Neural crest cell (in vitro differentiated cells): ENCODE measurements at regions not wholly inside any gene's neighbourhood (a gene's known extent, or its start where the extent isn't known, plus 50 kb on each side); places are given as distances from the start of the nearest gene placed in this dataset.

Experiments
- DNase-seq: peaks from one replicate; pipeline ENCODE4 v3.0.0; 2021; ENCODE audit warnings: low read depth, mixed read lengths, low spot score
- H3K27ac Mint-ChIP-seq: one replicate; pipeline ENCODE4 v1.8.0; 2021; ENCODE audit warnings: mild to moderate bottlenecking, mixed read lengths; ENCODE audit not compliant: unreplicated experiment
- H3K27me3 Mint-ChIP-seq: 2 replicates; pipeline ENCODE4 v1.8.0; 2021; ENCODE audit warnings: low read depth, mild to moderate bottlenecking, mixed read lengths
- H3K36me3 Mint-ChIP-seq: 2 replicates; pipeline ENCODE4 v1.8.0; 2021; ENCODE audit warnings: low read depth, mild to moderate bottlenecking, mixed read lengths
- H3K4me1 Mint-ChIP-seq: 2 replicates; pipeline ENCODE4 v1.8.0; 2021; ENCODE audit warnings: mixed read lengths
- H3K4me3 Mint-ChIP-seq: one replicate; pipeline ENCODE4 v1.8.0; 2021; ENCODE audit warnings: mild to moderate bottlenecking, mixed read lengths
- H3K9me3 Mint-ChIP-seq: 2 replicates; pipeline ENCODE4 v1.8.0; 2021; ENCODE audit warnings: mixed read lengths
- TF ChIP-seq, protein P1 (sequence below): fragments of 200-600 bp; sonication (generic); conservative IDR thresholded peaks from 2 replicates; pipeline ENCODE4 v1.5.0; 2021; ENCODE audit warnings: antibody characterized with exemption, mild to moderate bottlenecking

DNA sequence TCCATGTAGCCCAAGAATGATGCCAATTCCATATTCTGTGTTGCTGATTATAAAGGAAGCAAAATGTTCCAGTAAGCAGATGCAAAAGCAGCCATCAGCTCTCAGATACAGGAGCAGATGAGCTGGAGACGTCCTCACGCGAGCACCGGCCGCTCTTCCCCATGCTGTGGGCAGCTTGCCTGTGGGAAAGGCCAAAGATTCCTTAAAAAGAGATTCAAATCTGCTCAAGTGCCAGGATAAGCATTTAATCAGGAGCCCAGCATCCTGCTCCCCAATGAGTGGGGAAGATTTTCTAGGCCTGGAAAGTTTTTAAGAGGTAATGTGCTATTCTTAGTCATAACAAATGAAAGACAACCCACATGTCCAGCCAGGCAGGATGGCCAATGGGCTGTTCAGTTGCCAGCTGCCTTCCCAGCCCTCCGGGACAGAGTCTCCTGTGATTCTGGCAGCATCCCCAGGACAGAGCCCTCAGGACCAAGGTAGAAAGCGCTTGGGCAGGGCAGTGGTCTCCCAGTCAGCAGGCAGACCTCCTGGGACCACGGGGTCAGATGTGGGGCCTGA, 108.2 kb upstream of the TMPRSS2 start:
- no peak for DNase-seq
- Mint-ChIP-seq H3K27ac (no peak overlapping the region), H3K36me3 (no peaks in the 10 kb centered on the region), H3K9me3 (no peaks in the 10 kb centered on the region), H3K4me3 (no peak overlapping the region), H3K4me1 (peaks cover 13% of the 10 kb centered on the region), H3K27me3 (peaks cover 12% of the 10 kb centered on the region)
- TF ChIP-seq, protein P1, sequence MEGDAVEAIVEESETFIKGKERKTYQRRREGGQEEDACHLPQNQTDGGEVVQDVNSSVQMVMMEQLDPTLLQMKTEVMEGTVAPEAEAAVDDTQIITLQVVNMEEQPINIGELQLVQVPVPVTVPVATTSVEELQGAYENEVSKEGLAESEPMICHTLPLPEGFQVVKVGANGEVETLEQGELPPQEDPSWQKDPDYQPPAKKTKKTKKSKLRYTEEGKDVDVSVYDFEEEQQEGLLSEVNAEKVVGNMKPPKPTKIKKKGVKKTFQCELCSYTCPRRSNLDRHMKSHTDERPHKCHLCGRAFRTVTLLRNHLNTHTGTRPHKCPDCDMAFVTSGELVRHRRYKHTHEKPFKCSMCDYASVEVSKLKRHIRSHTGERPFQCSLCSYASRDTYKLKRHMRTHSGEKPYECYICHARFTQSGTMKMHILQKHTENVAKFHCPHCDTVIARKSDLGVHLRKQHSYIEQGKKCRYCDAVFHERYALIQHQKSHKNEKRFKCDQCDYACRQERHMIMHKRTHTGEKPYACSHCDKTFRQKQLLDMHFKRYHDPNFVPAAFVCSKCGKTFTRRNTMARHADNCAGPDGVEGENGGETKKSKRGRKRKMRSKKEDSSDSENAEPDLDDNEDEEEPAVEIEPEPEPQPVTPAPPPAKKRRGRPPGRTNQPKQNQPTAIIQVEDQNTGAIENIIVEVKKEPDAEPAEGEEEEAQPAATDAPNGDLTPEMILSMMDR: no peak

DNA sequence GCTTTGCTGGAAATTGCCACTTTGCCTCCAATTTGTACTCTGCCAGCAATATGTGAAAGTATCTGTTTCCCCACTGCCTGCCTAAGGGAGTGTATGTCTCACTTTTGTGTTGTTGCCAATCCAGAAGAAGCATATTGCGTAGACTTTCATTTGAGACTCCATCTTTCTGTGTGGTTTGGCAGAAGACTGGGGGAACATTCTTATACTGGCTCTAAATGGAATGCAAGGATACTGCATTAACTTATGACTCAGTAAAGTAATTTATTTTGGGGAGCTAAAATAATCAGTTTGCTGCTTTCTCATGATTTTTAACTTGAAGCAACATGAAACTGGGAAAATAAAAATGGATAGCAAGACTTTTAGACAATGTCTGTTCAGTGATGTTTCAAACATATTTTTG, 107.7 kb upstream of the TMPRSS2 start:
- no peak overlapping the region for H3K27ac Mint-ChIP-seq
- no peaks in the 10 kb centered on the region for H3K9me3 Mint-ChIP-seq
- H3K36me3 Mint-ChIP-seq: no peaks in the 10 kb centered on the region
- H3K27me3 Mint-ChIP-seq: peaks cover 13% of the 10 kb centered on the region
- no peak overlapping the region for H3K4me3 Mint-ChIP-seq
- peaks cover 13% of the 10 kb centered on the region for H3K4me1 Mint-ChIP-seq
- TF ChIP-seq, protein P1: no peak
- DNase-seq: no peak

DNA sequence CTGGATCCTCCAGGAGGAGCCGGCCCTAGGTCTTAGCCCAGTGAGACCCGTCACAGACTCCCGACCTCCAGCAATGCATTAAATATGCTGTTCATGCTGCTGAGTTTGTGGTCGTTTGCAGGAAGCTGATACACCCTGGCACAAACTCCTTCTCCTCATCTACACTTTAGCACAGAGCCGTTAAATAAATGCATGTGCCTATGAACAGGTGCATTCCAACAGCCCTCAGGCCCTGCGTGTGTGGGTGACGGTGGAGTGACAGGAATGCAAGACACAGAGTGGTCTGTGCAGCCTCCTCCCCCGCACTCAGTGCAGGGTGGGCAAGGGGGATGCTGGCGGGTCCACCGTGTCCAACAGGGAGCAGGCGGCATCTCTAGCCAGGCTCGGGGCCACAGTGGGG, 106.6 kb upstream of the TMPRSS2 start:
- TF ChIP-seq, protein P1: no peak
- no peaks in the 10 kb centered on the region for H3K36me3 Mint-ChIP-seq
- H3K27me3 Mint-ChIP-seq: peaks cover 18% of the 10 kb centered on the region
- H3K4me3 Mint-ChIP-seq: no peak overlapping the region
- no peak for DNase-seq
- no peaks in the 10 kb centered on the region for H3K9me3 Mint-ChIP-seq
- peaks cover 13% of the 10 kb centered on the region for H3K4me1 Mint-ChIP-seq
- H3K27ac Mint-ChIP-seq: no peak overlapping the region

DNA sequence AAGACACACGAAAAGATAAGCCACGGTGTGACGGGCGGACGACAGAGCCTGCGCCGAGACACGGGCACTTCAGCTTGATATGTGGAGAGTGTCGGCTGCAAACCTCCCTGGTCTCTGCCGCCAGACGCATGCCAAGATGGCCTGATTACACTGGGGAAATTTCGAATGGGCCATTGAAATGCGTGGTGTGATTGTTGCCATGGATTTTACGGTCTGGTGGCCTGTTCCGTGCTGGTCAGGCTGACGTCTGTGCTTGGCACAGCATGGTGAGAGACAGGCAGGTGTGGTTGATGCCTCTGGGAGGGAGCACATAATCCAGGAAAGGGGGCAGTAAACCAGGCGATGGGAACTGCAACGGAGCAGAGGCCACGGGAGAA, 105.6 kb upstream of the TMPRSS2 start:
- H3K27me3 Mint-ChIP-seq: peaks cover 18% of the 10 kb centered on the region
- TF ChIP-seq, protein P1: no peak
- DNase-seq: no peak
- H3K4me1 Mint-ChIP-seq: peaks cover 13% of the 10 kb centered on the region
- H3K36me3 Mint-ChIP-seq: no peaks in the 10 kb centered on the region
- no peak overlapping the region for H3K4me3 Mint-ChIP-seq
- H3K9me3 Mint-ChIP-seq: no peaks in the 10 kb centered on the region
- no peak overlapping the region for H3K27ac Mint-ChIP-seq

DNA sequence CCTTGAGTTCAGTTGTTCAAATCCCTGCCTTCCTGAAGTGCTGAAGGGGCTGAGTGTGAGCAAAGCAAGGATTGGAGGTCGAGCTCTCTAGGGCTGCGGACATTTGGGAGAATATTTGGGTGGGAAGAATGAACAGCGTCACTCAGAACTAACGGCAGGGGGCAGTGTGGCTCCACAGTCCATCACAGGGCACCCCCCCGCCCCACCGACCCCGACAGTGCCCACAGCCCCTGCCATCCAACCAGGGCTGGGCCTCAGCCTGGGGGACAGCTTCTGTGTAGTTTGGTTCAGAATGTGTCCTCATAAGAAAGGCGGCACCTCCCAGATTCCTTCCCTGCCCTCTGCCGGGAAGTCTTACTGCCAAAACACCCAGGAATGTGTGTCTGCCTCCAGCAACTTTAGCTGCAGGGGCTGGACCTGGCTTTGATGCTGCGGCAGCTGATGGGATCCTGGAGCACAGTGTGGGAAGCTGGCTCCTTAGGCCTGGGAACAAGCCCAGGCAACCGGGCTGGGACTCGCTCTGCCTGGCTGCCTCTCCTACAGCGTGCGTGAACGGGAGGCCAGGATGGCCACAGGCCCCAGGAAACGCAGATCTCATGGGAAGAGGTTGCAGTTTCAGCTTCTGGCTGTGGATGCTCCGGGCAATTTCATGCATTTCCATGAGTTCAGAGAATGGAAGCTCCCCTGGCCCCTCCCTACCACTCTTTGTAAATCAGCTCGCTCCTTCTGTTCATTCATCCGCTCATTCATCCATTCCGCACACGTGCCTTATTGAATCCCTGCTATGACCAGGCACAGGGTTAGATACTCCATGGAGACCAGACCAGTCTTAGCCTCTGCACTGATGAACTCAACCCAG, 104.9 kb upstream of the TMPRSS2 start:
- no peak overlapping the region for H3K27ac Mint-ChIP-seq
- H3K36me3 Mint-ChIP-seq: no peaks in the 10 kb centered on the region
- no peaks in the 10 kb centered on the region for H3K9me3 Mint-ChIP-seq
- H3K27me3 Mint-ChIP-seq: peaks cover 18% of the 10 kb centered on the region
- H3K4me1 Mint-ChIP-seq: peaks cover 13% of the 10 kb centered on the region
- TF ChIP-seq, protein P1: peak; percentile 89
- no peak overlapping the region for H3K4me3 Mint-ChIP-seq
- peak; percentile 72 for DNase-seq
